ENCODE measurements at regions not wholly inside any gene's neighbourhood (a gene's known extent, or its start where the extent isn't known, plus 50 kb on each side); places are given as distances from the start of the nearest gene placed in this dataset.

DNA sequence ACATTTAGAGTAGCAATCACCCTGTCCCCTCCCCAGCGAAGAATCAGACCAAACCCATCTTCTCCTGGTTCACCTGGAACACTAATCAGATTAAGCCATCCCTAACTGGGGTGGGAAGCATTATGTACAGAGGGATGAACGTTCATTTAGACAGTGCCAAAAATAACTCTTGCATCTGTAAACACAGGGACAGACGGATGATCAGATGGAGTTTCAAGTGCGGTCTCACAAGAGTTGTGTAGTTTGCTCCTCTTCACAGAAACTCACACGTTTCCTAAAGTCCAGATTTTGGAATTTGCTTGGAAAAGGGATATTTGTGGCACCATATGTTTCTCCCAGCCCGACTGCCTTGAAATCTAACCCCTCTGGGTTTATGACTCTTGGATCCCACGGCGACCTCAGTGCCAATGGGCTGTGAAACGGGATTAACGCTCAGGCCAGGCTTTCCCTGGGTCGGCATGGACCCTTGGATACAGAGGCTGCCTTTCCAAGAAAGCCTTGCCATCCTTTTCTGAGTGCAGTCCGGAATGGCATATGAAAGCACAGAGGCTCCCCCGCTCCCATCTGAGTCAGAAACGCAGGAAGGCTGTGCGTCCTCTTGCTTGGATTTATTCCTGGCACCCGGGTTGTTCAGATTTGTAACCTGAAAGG lies 293.2 kb upstream of the HABP2 start:
- no peak for DNase-seq (ENCODE audit: low read depth in 2 of 2)

DNA sequence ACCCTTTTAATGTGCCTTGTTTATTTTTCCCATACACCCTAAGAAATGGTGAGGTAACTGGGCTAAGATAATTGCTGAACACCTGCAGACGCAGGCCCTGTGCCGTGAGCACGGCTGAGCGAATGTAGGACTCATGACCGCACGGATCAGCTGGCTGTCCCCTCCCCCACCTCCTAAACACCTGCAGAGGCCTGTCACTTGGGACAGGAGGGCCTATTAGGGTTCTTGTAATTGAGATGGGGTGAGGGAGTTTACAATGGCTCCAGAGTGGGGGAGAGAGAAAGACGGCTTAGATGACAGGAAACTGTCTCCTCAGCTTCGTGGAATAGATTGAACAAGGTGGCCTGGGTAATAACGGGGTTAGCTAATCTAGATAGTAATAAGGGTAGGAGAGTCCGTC lies 291.7 kb upstream of the HABP2 start:
- TF ChIP-seq, protein P1, sequence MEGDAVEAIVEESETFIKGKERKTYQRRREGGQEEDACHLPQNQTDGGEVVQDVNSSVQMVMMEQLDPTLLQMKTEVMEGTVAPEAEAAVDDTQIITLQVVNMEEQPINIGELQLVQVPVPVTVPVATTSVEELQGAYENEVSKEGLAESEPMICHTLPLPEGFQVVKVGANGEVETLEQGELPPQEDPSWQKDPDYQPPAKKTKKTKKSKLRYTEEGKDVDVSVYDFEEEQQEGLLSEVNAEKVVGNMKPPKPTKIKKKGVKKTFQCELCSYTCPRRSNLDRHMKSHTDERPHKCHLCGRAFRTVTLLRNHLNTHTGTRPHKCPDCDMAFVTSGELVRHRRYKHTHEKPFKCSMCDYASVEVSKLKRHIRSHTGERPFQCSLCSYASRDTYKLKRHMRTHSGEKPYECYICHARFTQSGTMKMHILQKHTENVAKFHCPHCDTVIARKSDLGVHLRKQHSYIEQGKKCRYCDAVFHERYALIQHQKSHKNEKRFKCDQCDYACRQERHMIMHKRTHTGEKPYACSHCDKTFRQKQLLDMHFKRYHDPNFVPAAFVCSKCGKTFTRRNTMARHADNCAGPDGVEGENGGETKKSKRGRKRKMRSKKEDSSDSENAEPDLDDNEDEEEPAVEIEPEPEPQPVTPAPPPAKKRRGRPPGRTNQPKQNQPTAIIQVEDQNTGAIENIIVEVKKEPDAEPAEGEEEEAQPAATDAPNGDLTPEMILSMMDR (conservative IDR thresholded peaks at IDR 0.05 in 1 of 2, IDR thresholded peaks at IDR 0.05 in 1 of 2; ENCODE audit: low read depth in 1 of 2, low read length in 2 of 2): no peak
- no peak for TF ChIP-seq EZH2 (IDR thresholded peaks at IDR 0.05; ENCODE audit: low read length, missing control alignments)
- Histone ChIP-seq H4K20me1 (ENCODE audit: control insufficient read depth, extremely low read depth, insufficient read depth, low read length) (no peaks in the 10 kb centered on the region), H3K4me1 (ENCODE audit: control insufficient read depth, extremely low read depth, insufficient read depth, low read length) (no peaks in the 10 kb centered on the region), H3K27me3 (ENCODE audit: control insufficient read depth, insufficient read depth, low read length) (peaks cover 2% of the 10 kb centered on the region), H3K79me2 (ENCODE audit: control insufficient read depth, insufficient read depth, low read length) (no peaks in the 10 kb centered on the region), H3K9me3 (ENCODE audit: control insufficient read depth, insufficient read depth, low read depth, low read length) (no peaks in the 10 kb centered on the region), H3K27ac (ENCODE audit: insufficient read depth, low read length) (no peak overlapping the region), H3K4me2 (ENCODE audit: extremely low read depth, insufficient read depth, low read length) (no peak overlapping the region), H3K4me3 (replicated peaks in 1 of 4; ENCODE audit: control extremely low read depth in 1 of 4, insufficient read depth in 1 of 4, low read depth in 3 of 4, low read length in 4 of 4) (no peak overlapping the region), H3K36me3 (ENCODE audit: control insufficient read depth, insufficient read depth, low read length) (no peaks in the 10 kb centered on the region), H3K9ac (ENCODE audit: insufficient read depth, low read length) (no peak overlapping the region), H2AFZ (ENCODE audit: low read length) (no peak overlapping the region)
- DNase-seq (ENCODE audit: low read depth in 2 of 2): no peak

More for the DNA sequence above, 293.2 kb upstream of the HABP2 start:
- no peak overlapping the region for H3K9ac ChIP-seq (ENCODE audit: insufficient read depth, low read length)
- no peak overlapping the region for H3K4me2 ChIP-seq (ENCODE audit: extremely low read depth, insufficient read depth, low read length)
- H3K4me3 ChIP-seq (replicated peaks in 1 of 4; ENCODE audit: control extremely low read depth in 1 of 4, insufficient read depth in 1 of 4, low read depth in 3 of 4, low read length in 4 of 4): no peak overlapping the region
- H3K79me2 ChIP-seq (ENCODE audit: control insufficient read depth, insufficient read depth, low read length): no peaks in the 10 kb centered on the region
- H2AFZ ChIP-seq (ENCODE audit: low read length): no peak overlapping the region
- H4K20me1 ChIP-seq (ENCODE audit: control insufficient read depth, extremely low read depth, insufficient read depth, low read length): no peaks in the 10 kb centered on the region
- no peaks in the 10 kb centered on the region for H3K36me3 ChIP-seq (ENCODE audit: control insufficient read depth, insufficient read depth, low read length)
- H3K27me3 ChIP-seq (ENCODE audit: control insufficient read depth, insufficient read depth, low read length): no peaks in the 10 kb centered on the region
- no peak for TF ChIP-seq EZH2 (IDR thresholded peaks at IDR 0.05; ENCODE audit: low read length, missing control alignments)
- TF ChIP-seq, protein P1 (conservative IDR thresholded peaks at IDR 0.05 in 1 of 2, IDR thresholded peaks at IDR 0.05 in 1 of 2; ENCODE audit: low read depth in 1 of 2, low read length in 2 of 2): no peak
- H3K27ac ChIP-seq (ENCODE audit: insufficient read depth, low read length): no peak overlapping the region
- no peaks in the 10 kb centered on the region for H3K4me1 ChIP-seq (ENCODE audit: control insufficient read depth, extremely low read depth, insufficient read depth, low read length)
- H3K9me3 ChIP-seq (ENCODE audit: control insufficient read depth, insufficient read depth, low read depth, low read length): no peaks in the 10 kb centered on the region

DNA sequence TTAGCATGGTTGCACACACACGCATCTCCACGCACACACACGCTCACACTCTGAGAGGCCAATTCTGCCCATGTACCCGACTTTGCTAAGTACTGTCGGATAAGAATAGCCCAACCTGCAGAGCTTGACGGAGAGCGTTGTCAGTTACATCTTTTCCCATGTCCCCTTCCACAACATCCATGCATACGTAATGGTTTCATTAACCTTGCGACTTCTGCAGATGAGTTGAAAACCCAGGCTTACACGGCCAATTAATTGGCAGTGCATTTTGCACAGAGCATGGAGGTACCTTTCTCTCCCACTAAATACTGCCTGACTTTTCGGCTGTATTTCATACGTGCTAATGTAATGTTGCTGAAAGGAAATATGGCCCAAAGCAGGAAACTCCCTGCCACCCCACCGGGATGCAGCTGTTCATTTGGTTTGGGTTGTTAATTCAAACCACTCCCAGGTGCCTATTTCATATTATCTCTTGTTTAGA lies 291.2 kb upstream of the HABP2 start:
- no peaks in the 10 kb centered on the region for H3K4me1 ChIP-seq (ENCODE audit: control insufficient read depth, extremely low read depth, insufficient read depth, low read length)
- H3K79me2 ChIP-seq (ENCODE audit: control insufficient read depth, insufficient read depth, low read length): no peaks in the 10 kb centered on the region
- TF ChIP-seq EZH2 (IDR thresholded peaks at IDR 0.05; ENCODE audit: low read length, missing control alignments): no peak
- TF ChIP-seq, protein P1 (conservative IDR thresholded peaks at IDR 0.05 in 1 of 2, IDR thresholded peaks at IDR 0.05 in 1 of 2; ENCODE audit: low read depth in 1 of 2, low read length in 2 of 2): no peak
- no peaks in the 10 kb centered on the region for H3K36me3 ChIP-seq (ENCODE audit: control insufficient read depth, insufficient read depth, low read length)
- no peak overlapping the region for H3K27ac ChIP-seq (ENCODE audit: insufficient read depth, low read length)
- no peaks in the 10 kb centered on the region for H3K9me3 ChIP-seq (ENCODE audit: control insufficient read depth, insufficient read depth, low read depth, low read length)
- H3K4me3 ChIP-seq (replicated peaks in 1 of 4; ENCODE audit: control extremely low read depth in 1 of 4, insufficient read depth in 1 of 4, low read depth in 3 of 4, low read length in 4 of 4): no peak overlapping the region
- no peak overlapping the region for H2AFZ ChIP-seq (ENCODE audit: low read length)
- no peak overlapping the region for H3K9ac ChIP-seq (ENCODE audit: insufficient read depth, low read length)
- no peak for DNase-seq (ENCODE audit: low read depth in 2 of 2)
- H3K4me2 ChIP-seq (ENCODE audit: extremely low read depth, insufficient read depth, low read length): no peak overlapping the region
- H3K27me3 ChIP-seq (ENCODE audit: control insufficient read depth, insufficient read depth, low read length): peaks cover 2% of the 10 kb centered on the region
- H4K20me1 ChIP-seq (ENCODE audit: control insufficient read depth, extremely low read depth, insufficient read depth, low read length): no peaks in the 10 kb centered on the region

All from fibroblast of lung (primary cell).